ENCODE measurements at regions not wholly inside any gene's neighbourhood (a gene's known extent, or its start where the extent isn't known, plus 50 kb on each side); places are given as distances from the start of the nearest gene placed in this dataset.

GRCh38 chr5:24819841-24820240 lies 175.1 kb upstream of the CDH10 start:
- ATAC-seq (no peak), DNase-seq (ENCODE audit: missing footprints) (no peak)
- intact Hi-C loops (cut with DNase I) = no loop called here

DNA sequence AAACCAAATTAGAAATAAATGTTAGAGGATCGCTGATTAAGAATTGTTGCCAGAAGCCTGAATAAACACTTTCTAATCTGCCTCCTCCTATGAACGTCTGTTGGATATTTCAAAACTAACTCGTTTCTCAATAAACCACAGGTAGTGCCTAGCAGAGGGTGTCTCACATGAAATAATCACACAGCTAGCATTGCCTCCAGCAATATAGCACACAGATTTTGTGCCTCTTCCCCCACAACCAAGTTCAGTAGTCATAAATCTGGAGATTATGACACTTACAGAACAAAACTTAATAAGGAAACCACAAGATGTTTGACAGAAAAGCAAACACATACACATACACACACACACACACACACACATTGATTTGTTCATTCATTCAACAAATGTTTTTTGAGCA lies 173.2 kb upstream of the CDH10 start:
- no peak for ATAC-seq
- intact Hi-C loops (cut with DNase I) = no loop called here
- no peak for DNase-seq (ENCODE audit: missing footprints)

GRCh38 chr5:24816206-24816605 lies 171.4 kb upstream of the CDH10 start:
- ATAC-seq = no peak
- intact Hi-C loops (cut with DNase I) = no loop called here
- DNase-seq (ENCODE audit: missing footprints) = no peak

DNA sequence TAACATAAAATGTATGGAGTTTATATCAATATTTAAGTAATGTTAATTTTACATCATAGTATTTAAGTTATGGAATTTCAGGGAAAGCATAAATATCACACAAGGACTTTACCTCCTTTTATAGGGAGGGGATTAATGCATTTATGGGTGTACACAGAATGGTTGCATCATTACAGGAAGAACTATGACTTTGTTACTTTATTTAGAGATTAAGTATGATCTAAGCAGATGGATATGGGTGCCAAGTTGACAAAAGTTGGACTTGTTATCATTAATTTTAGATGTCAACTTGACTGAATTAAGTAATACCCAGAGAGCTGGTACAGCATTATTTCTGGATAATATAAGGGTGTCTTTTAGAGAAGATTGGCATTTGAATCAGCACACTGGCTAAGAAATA lies 160.5 kb upstream of the CDH10 start:
- DNase-seq (ENCODE audit: missing footprints) (no peak), ATAC-seq (no peak)
- intact Hi-C loops (cut with DNase I) = no loop called here

GRCh38 chr5:24804221-24804681 lies 159.5 kb upstream of the CDH10 start:
- DNase-seq (ENCODE audit: missing footprints) (no peak), ATAC-seq (no peak)
- intact Hi-C loops (cut with DNase I) = no loop called here

DNA sequence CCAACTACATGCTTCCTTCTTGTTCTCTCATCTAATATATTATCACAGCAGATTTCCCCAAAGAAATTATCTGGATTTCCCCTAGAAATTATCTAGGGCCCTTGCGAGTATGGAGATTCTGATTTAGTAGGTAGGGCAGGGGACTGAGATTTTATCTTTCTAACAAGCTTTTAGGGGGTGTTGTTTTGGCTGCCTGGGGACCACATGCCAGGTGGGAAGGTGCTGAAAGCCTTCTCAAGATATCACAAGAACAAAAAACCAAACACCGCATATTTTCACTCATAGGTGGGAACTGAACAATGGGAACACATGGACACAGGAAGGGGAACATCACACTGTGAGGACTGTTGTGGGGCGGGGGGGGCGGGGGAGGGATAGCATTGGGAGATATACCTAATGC lies 146.5 kb upstream of the CDH10 start:
- intact Hi-C loops (cut with DNase I) = no loop called here
- ATAC-seq = no peak
- no peak for DNase-seq (ENCODE audit: missing footprints)

- intact Hi-C loops (cut with DNase I) = no loop called here
- DNase-seq (ENCODE audit: missing footprints) (no peak), ATAC-seq (no peak)
These were observed 145.0 kb upstream of the CDH10 start for GRCh38 chr5:24789611-24790351.

- no peak for ATAC-seq
- intact Hi-C loops (cut with DNase I) = no loop called here
- DNase-seq (ENCODE audit: missing footprints) = no peak
These were observed 144.2 kb upstream of the CDH10 start for GRCh38 chr5:24788829-24789514.

- intact Hi-C loops (cut with DNase I) = no loop called here
- ATAC-seq (no peak), DNase-seq (ENCODE audit: missing footprints) (no peak)
These were observed 141.3 kb upstream of the CDH10 start for GRCh38 chr5:24786108-24786507.

DNA sequence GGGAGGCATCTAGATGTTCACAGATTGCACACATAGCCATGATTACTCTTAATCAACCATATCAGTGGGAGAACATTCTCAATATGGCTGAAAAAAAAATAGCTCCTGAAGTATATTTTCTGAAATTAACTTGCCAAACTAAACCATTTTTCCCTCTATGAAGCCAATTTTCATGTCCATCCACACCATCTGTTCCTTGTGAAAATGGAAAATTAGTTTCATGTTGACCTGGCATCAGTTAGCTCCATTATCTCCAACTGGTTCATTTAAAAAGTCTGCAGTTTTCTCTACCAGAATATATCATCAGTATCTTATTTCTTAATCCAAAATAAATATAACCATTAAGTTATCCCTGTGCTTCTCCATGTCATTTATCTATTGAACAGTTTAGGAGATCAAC lies 138.8 kb upstream of the CDH10 start:
- ATAC-seq = no peak
- intact Hi-C loops (cut with DNase I) = no loop called here

GRCh38 chr5:24777392-24777791 lies 132.6 kb upstream of the CDH10 start:
- intact Hi-C loops (cut with DNase I) = no loop called here
- ATAC-seq (no peak), DNase-seq (ENCODE audit: missing footprints) (no peak)

More for the DNA sequence above, 138.8 kb upstream of the CDH10 start:
- no peak for DNase-seq (ENCODE audit: missing footprints)

DNA sequence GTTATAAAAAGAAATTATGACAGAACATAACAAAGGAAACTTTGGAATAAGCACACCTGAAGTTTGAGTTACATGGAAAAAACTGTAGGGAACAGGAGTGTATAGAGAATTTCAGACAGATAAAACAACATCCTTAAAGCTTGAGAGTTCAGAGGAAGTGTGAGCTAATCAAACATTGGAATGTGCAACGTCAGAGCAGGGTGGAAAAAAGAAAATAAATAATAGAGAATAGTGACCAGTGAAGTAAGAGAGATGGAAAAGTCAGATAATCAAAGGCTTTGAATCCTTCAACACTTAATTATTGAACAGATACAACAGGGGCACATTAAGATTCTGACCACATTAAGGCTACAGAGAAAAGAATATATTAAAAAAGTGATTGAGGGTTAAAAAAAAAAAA lies 128.5 kb upstream of the CDH10 start:
- ATAC-seq (no peak), DNase-seq (ENCODE audit: missing footprints) (no peak)
- intact Hi-C loops (cut with DNase I) = no loop called here

GRCh38 chr5:24767086-24767485 lies 122.3 kb upstream of the CDH10 start:
- DNase-seq (ENCODE audit: missing footprints) = no peak
- intact Hi-C loops (cut with DNase I) = no loop called here
- ATAC-seq = no peak

DNA sequence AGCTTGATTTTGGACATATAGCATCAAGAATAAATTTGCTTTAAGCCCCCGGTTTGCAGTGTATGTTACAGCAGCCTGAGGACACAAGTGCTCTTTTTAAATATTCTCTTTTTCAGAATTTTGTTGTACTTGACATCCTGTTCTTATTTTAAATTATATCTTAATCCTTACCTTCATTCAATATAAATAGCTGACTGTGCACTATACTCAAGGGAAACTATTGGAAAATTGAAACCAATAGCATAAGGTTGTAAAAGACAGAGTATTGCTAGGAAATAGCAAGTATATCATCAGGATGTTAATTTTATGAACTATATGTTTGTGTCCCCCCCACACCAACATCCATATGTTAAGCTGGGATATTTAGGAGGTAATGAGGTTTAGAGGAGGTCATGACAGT lies 120.4 kb upstream of the CDH10 start:
- DNase-seq (ENCODE audit: missing footprints) = no peak
- no peak for ATAC-seq
- intact Hi-C loops (cut with DNase I) = no loop called here

DNA sequence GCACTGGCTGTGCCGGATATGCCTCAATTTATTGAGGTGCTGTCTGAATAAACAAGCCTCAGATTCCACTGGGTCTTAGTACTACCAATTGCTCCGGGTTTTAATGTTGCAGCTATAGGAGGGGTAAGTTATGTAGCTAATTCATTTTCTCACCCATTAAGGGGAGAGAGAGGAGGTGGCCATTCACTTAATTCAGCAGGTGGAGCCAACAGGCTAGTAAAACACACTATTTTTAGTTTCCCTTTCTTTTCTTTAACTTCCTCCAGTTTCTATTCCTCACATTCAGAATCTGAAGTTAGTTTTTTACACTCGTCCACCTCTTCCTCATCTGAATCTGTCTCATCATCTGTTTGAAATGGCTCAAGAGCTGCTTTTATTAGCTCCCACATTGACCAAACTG lies 105.6 kb upstream of the CDH10 start:
- intact Hi-C loops (cut with DNase I) = no loop called here
- ATAC-seq = no peak
- no peak for DNase-seq (ENCODE audit: missing footprints)

- no peak for ATAC-seq
These were observed 104.9 kb upstream of the CDH10 start for GRCh38 chr5:24749701-24750100.

GRCh38 chr5:24747327-24747726 lies 102.5 kb upstream of the CDH10 start:
- intact Hi-C loops (cut with DNase I) = no loop called here
- ATAC-seq (no peak), DNase-seq (ENCODE audit: missing footprints) (no peak)

More at GRCh38 chr5:24749701-24750100, 104.9 kb upstream of the CDH10 start:
- intact Hi-C loops (cut with DNase I) = no loop called here
- no peak for DNase-seq (ENCODE audit: missing footprints)

DNA sequence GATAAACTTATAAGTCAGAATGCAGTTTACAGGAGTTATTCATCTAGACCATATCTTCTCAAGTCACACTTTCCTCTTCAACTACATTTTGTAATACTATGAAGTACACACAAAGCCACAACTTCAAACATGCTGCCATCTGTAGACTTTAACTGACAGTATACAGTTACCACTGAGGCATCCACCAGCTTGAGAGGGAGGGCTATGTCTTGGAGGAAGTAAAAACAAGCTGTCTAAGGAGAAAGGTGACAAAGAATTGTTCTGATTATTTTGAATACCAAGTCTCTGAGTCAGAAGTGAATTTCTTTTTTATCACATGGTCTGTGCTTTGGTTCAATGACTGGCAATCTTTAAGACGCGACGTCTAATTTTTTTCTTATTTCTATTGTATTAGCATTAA lies 97.6 kb upstream of the CDH10 start:
- ATAC-seq (no peak), DNase-seq (ENCODE audit: missing footprints) (no peak)
- intact Hi-C loops (cut with DNase I) = no loop called here

DNA sequence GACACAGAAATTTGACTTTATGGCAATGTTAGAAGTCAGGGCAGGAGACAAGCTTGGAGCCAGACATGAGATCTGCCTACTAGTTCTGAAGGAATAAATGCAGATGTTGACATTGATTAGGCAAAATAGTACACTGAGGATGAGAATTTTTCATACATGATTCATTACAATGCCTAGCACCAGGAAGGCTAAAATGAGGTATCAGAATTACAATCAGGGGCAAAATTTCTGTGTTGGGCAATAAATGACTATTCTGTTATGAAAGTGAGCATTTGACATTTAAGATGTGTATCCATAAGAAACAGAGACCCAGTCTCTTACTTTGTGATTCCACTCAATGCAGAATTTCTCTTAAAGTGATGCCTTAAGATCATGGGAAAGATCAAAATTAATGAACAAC lies 92.4 kb upstream of the CDH10 start:
- DNase-seq (ENCODE audit: missing footprints) (no peak), ATAC-seq (no peak)
- intact Hi-C loops (cut with DNase I) = no loop called here

GRCh38 chr5:24735284-24735683 lies 90.5 kb upstream of the CDH10 start:
- ATAC-seq (no peak), DNase-seq (ENCODE audit: missing footprints) (no peak)
- intact Hi-C loops (cut with DNase I) = no loop called here

- intact Hi-C loops (cut with DNase I) = no loop called here
- ATAC-seq (no peak), DNase-seq (ENCODE audit: missing footprints) (no peak)
These were observed 87.4 kb upstream of the CDH10 start for GRCh38 chr5:24732184-24732583.
